H9 (cell line): ENCODE measurements at regions not wholly inside any gene's neighbourhood (a gene's known extent, or its start where the extent isn't known, plus 50 kb on each side); places are given as distances from the start of the nearest gene placed in this dataset.

Experiments
- DNase-seq: peaks from one replicate; pipeline ENCODE4 v3.0.0-alpha.2; 2017
- H2AFZ ChIP-seq: one replicate; pipeline ENCODE4 v1.6.1; 2013; ENCODE audit warnings: mild to moderate bottlenecking, low read length, control low read depth, moderate library complexity
- H2AK5ac ChIP-seq: 2 replicates; pipeline ENCODE4 v1.6.1; 2013; ENCODE audit warnings: low read length, control low read depth, mixed read lengths; ENCODE audit not compliant: insufficient read length
- H2BK120ac ChIP-seq: one replicate; pipeline ENCODE4 v1.6.1; 2013; ENCODE audit warnings: low read depth, mild to moderate bottlenecking, low read length, control low read depth, inconsistent platforms; ENCODE audit not compliant: poor library complexity, severe bottlenecking
- H2BK12ac ChIP-seq: 2 replicates; pipeline ENCODE4 v1.6.1; 2013; ENCODE audit warnings: low read length, control low read depth, mixed read lengths, low read depth; ENCODE audit not compliant: insufficient read length
- H2BK15ac ChIP-seq: 2 replicates; pipeline ENCODE4 v1.6.1; 2013; ENCODE audit warnings: low read depth, low read length, control low read depth
- H2BK20ac ChIP-seq: one replicate; pipeline ENCODE4 v1.6.1; 2013; ENCODE audit warnings: low read depth, mild to moderate bottlenecking, low read length, control low read depth, inconsistent platforms; ENCODE audit not compliant: poor library complexity, severe bottlenecking
- H2BK5ac ChIP-seq: 2 replicates; pipeline ENCODE4 v1.6.1; 2013; ENCODE audit warnings: low read length, control low read depth, mixed read lengths; ENCODE audit not compliant: insufficient read length
- H3K14ac ChIP-seq: 2 replicates; pipeline ENCODE4 v1.6.1; 2013; ENCODE audit warnings: low read length, control low read depth; ENCODE audit not compliant: insufficient read depth
- H3K18ac ChIP-seq: 2 replicates; pipeline ENCODE4 v1.6.1; 2013; ENCODE audit warnings: low read depth, mild to moderate bottlenecking, mixed read lengths, low read length, control low read depth; ENCODE audit not compliant: insufficient read length
- H3K23ac ChIP-seq: 2 replicates; pipeline ENCODE4 v1.6.1; 2013; ENCODE audit warnings: low read length, control low read depth, mixed read lengths, low read depth; ENCODE audit not compliant: insufficient read length
- H3K23me2 ChIP-seq: 2 replicates; pipeline ENCODE4 v1.6.1; 2013; ENCODE audit warnings: low read depth, mild to moderate bottlenecking, mixed read lengths, low read length, control low read depth; ENCODE audit not compliant: insufficient read length, poor library complexity, severe bottlenecking
- H3K27ac ChIP-seq: 2 replicates; pipeline ENCODE4 v1.5.1; 2013; ENCODE audit warnings: low read length, control low read depth, mixed read lengths, low read depth; ENCODE audit not compliant: insufficient read length
- H3K27me3 ChIP-seq: 2 replicates; pipeline ENCODE4 v1.6.1; 2013; ENCODE audit warnings: low read length, control low read depth, inconsistent platforms; ENCODE audit not compliant: insufficient read depth
- H3K4ac ChIP-seq: 2 replicates; pipeline ENCODE4 v1.6.1; 2013; ENCODE audit warnings: low read depth, mild to moderate bottlenecking, control low read depth, inconsistent platforms, low read length, moderate library complexity
- H3K4me1 ChIP-seq: 2 replicates; pipeline ENCODE4 v1.6.1; 2013; ENCODE audit warnings: low read length, control low read depth, inconsistent platforms; ENCODE audit not compliant: insufficient read depth
- H3K4me2 ChIP-seq: 2 replicates; pipeline ENCODE4 v1.6.1; 2013; ENCODE audit warnings: low read length, control low read depth, mixed read lengths; ENCODE audit not compliant: insufficient read length, insufficient read depth
- H3K56ac ChIP-seq: 2 replicates; pipeline ENCODE4 v1.6.1; 2013; ENCODE audit warnings: low read depth, mild to moderate bottlenecking, mixed read lengths, low read length, control low read depth; ENCODE audit not compliant: insufficient read length
- H3K79me1 ChIP-seq: 2 replicates; pipeline ENCODE4 v1.6.1; 2013; ENCODE audit warnings: low read depth, mild to moderate bottlenecking, moderate library complexity, low read length, control low read depth, inconsistent platforms; ENCODE audit not compliant: insufficient read depth, poor library complexity, severe bottlenecking
- H3K79me2 ChIP-seq: 2 replicates; pipeline ENCODE4 v1.6.1; 2013; ENCODE audit warnings: low read length, control low read depth, inconsistent platforms; ENCODE audit not compliant: insufficient read depth
- H3K9ac ChIP-seq: 2 replicates; pipeline ENCODE4 v1.6.1; 2013; ENCODE audit warnings: low read length, control low read depth, mixed read lengths; ENCODE audit not compliant: insufficient read length; ENCODE audit errors: extremely low read depth
- H3K9me3 ChIP-seq: one replicate; pipeline ENCODE4 v1.6.1; 2013; ENCODE audit warnings: low read depth, low read length, inconsistent platforms; ENCODE audit not compliant: control insufficient read depth
- H3T11ph ChIP-seq: one replicate; pipeline ENCODE4 v1.6.1; 2013; ENCODE audit warnings: mild to moderate bottlenecking, low read length, control low read depth, inconsistent platforms
- H4K20me1 ChIP-seq: one replicate; pipeline ENCODE4 v1.6.1; 2013; ENCODE audit not compliant: control insufficient read depth, insufficient read length, insufficient read depth
- H4K5ac ChIP-seq: 2 replicates; pipeline ENCODE4 v1.6.1; 2013; ENCODE audit warnings: low read depth, mild to moderate bottlenecking, mixed read lengths, low read length, control low read depth; ENCODE audit not compliant: insufficient read length
- H4K8ac ChIP-seq: replicated peaks from 2 replicates; pipeline ENCODE4 v1.6.1; 2013; ENCODE audit warnings: low read length, control low read depth, mixed read lengths, low read depth; ENCODE audit not compliant: insufficient read length
- H4K91ac ChIP-seq: 2 replicates; pipeline ENCODE4 v1.6.1; 2013; ENCODE audit warnings: low read depth, mild to moderate bottlenecking, moderate library complexity, mixed read lengths, low read length, control low read depth; ENCODE audit not compliant: insufficient read length
- H3K27ac Mint-ChIP-seq, 3 experiments: 2 replicates in 2 of 3; 3 replicates in 1 of 3; pipeline ENCODE4 v1.8.0; 2020 to 2021; ENCODE audit warnings: mixed read lengths in 3 of 3, mild to moderate bottlenecking in 1 of 3, moderate library complexity in 1 of 3
- H3K27me3 Mint-ChIP-seq: 2 replicates; pipeline ENCODE4 v1.8.0; 2021; ENCODE audit warnings: low read depth, mild to moderate bottlenecking, moderate library complexity, mixed read lengths
- H3K36me3 Mint-ChIP-seq, 3 experiments: 2 replicates in 2 of 3; 3 replicates in 1 of 3; pipeline ENCODE4 v1.8.0; 2020 to 2021; ENCODE audit warnings: low read depth in 3 of 3, mixed read lengths in 3 of 3; ENCODE audit not compliant: insufficient read depth in 1 of 3
- H3K4me1 Mint-ChIP-seq, 2 experiments: 2 replicates each; pipeline ENCODE4 v1.8.0; 2020; ENCODE audit warnings: mixed read lengths in 2 of 2
- H3K4me3 Mint-ChIP-seq, 2 experiments: 2 replicates in 1 of 2; 3 replicates in 1 of 2; pipeline ENCODE4 v1.8.0; 2020 to 2021; ENCODE audit warnings: mild to moderate bottlenecking in 2 of 2, mixed read lengths in 2 of 2, moderate library complexity in 1 of 2
- H3K9me3 Mint-ChIP-seq, 2 experiments: 2 replicates in 1 of 2; 3 replicates in 1 of 2; pipeline ENCODE4 v1.8.0; 2020; ENCODE audit warnings: mild to moderate bottlenecking in 2 of 2, mixed read lengths in 2 of 2, moderate library complexity in 1 of 2
- CTCF ChIP-seq: fragments of 200-600 bp; sonication (generic); conservative IDR thresholded peaks from 3 replicates; pipeline ENCODE4 v1.8.0; 2021; ENCODE audit warnings: antibody characterized with exemption, mild to moderate bottlenecking
- WGBS: extraction: QIAGEN DNeasy Blood & Tissue Kit; methylation state at CpG from one replicate; pipeline ENCODE4 v1.1.7; 2013; ENCODE audit warnings: missing lambda C conversion rate, low lambda C conversion rate, mixed read lengths; ENCODE audit not compliant: insufficient read length; ENCODE audit errors: extremely low coverage; 5-methylcytosine and 5-hydroxymethylcytosine counted together

- Histone ChIP-seq H3K23me2 (no peaks in the 10 kb centered on the region), H2BK120ac (no peak overlapping the region), H2BK20ac (no peak overlapping the region), H4K8ac (no peak overlapping the region), H2AK5ac (no peak overlapping the region), H3K79me2 (no peaks in the 10 kb centered on the region), H3K56ac (no peak overlapping the region), H3K9me3 (no peaks in the 10 kb centered on the region), H3K18ac (no peak overlapping the region), H2AFZ (no peak overlapping the region), H3T11ph (no peak overlapping the region), H3K79me1 (no peaks in the 10 kb centered on the region), H3K23ac (no peak overlapping the region), H2BK15ac (no peak overlapping the region), H3K27me3 (no peaks in the 10 kb centered on the region), H3K4ac (no peak overlapping the region), H4K20me1 (no peaks in the 10 kb centered on the region), H3K4me2 (no peak overlapping the region), H3K27ac (no peak overlapping the region), H3K14ac (no peak overlapping the region), H4K91ac (no peak overlapping the region), H4K5ac (no peak overlapping the region), H2BK5ac (no peak overlapping the region), H2BK12ac (no peak overlapping the region), H3K4me1 (0 out of 2 replicates have a peak, but pooled peaks cover 2% of the 10 kb centered on the region), H3K9ac (no peak overlapping the region)
- Mint-ChIP-seq H3K36me3 (peaks cover 4 to 21% (median 4%) of the 10 kb centered on the region in 3 experiments; a peak in 5 of 7 replicates), H3K27me3 (peaks cover 9% of the 10 kb centered on the region), H3K4me1 (peaks cover 26 to 27% of the 10 kb centered on the region in 2 experiments), H3K9me3 (peaks cover 17 to 24% of the 10 kb centered on the region in 2 experiments), H3K27ac (no peak overlapping the region), H3K4me3 (no peak overlapping the region)
- no peak for TF ChIP-seq CTCF
- no peak for DNase-seq
- no CpG with 5 or more reads among the region's 5 CpGs for WGBS
These were observed 93.2 kb upstream of the PTPN1 start for GRCh38 chr20:50417023-50417329.
